Prostate gland (tissue), 2 donors: ENCODE measurements at regions not wholly inside any gene's neighbourhood (a gene's known extent, or its start where the extent isn't known, plus 50 kb on each side); places are given as distances from the start of the nearest gene placed in this dataset.

Source experiments
- POLR2A ChIP-seq: fragments of 450-650 bp; IDR thresholded peaks from one replicate; pipeline ENCODE4 v1.6.1; 2016; ENCODE audit warnings: antibody characterized with exemption, mild to moderate bottlenecking
- TF ChIP-seq, protein P1 (sequence below), 4 experiments: fragments of 200-600 bp in 2 of 4; fragments of 450-650 bp in 2 of 4; sonication (generic) in 2 of 4; IDR thresholded peaks; 1 replicate in 3 of 4; 2 replicates in 1 of 4; pipeline ENCODE4 v1.5.1; 2016 to 2019; ENCODE audit warnings: antibody characterized with exemption in 4 of 4, mild to moderate bottlenecking in 2 of 4, moderate library complexity in 2 of 4

DNA sequence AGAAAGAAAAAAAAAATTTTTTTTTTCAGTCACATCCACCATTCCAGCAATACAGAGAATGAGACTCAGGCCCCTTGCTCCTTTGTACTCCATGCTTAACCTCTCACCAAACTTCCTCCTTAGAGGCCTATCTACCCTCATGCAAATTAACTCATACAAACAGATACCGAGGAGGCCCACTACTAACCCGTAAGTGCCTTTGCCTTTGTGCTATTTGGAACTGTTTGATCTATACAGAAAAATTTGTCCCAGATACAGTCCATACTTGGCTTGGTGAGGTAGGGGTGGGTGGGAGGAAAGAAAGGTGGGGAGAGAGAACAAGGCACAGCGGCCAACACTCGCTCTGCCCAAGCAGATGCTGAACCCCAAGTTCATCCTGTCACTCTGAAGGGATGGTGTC lies 87.8 kb upstream of the DUSP5 start:
- TF ChIP-seq, protein P1, sequence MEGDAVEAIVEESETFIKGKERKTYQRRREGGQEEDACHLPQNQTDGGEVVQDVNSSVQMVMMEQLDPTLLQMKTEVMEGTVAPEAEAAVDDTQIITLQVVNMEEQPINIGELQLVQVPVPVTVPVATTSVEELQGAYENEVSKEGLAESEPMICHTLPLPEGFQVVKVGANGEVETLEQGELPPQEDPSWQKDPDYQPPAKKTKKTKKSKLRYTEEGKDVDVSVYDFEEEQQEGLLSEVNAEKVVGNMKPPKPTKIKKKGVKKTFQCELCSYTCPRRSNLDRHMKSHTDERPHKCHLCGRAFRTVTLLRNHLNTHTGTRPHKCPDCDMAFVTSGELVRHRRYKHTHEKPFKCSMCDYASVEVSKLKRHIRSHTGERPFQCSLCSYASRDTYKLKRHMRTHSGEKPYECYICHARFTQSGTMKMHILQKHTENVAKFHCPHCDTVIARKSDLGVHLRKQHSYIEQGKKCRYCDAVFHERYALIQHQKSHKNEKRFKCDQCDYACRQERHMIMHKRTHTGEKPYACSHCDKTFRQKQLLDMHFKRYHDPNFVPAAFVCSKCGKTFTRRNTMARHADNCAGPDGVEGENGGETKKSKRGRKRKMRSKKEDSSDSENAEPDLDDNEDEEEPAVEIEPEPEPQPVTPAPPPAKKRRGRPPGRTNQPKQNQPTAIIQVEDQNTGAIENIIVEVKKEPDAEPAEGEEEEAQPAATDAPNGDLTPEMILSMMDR (IDR thresholded peaks at IDR 0.05), result no peak
- no peak for TF ChIP-seq POLR2A
